WERI-Rb-1 (cell line): ENCODE measurements at regions not wholly inside any gene's neighbourhood (a gene's known extent, or its start where the extent isn't known, plus 50 kb on each side); places are given as distances from the start of the nearest gene placed in this dataset.

Source experiments
- DNase-seq: peaks from one replicate; pipeline ENCODE4 v3.0.0-alpha.2; 2020
- H3K27ac ChIP-seq: fragments of 250-450 bp; sonication (Bioruptor Pico); 2 replicates; pipeline ENCODE4 v1.5.1; 2020; ENCODE audit warnings: mild to moderate bottlenecking, moderate library complexity
- H3K27me3 ChIP-seq: fragments of 250-450 bp; sonication (Bioruptor Pico); 2 replicates; pipeline ENCODE4 v1.5.1; 2021; ENCODE audit warnings: mild to moderate bottlenecking, low read depth, moderate library complexity; ENCODE audit not compliant: insufficient read depth, severe bottlenecking
- H3K36me3 ChIP-seq: fragments of 250-450 bp; sonication (Bioruptor Pico); 2 replicates; pipeline ENCODE4 v1.5.1; 2020; ENCODE audit warnings: mild to moderate bottlenecking, moderate library complexity
- H3K4me3 ChIP-seq: 2 replicates; pipeline ENCODE4 v1.5.1; 2011; ENCODE audit warnings: low read depth, mild to moderate bottlenecking, control low read depth, low read length
- H3K9me3 ChIP-seq: fragments of 250-450 bp; sonication (Bioruptor Pico); 2 replicates; pipeline ENCODE4 v1.5.1; 2021; ENCODE audit warnings: mild to moderate bottlenecking, moderate library complexity; ENCODE audit not compliant: severe bottlenecking
- CTCF ChIP-seq: IDR thresholded peaks from 2 replicates; pipeline ENCODE4 v1.5.1; 2011; ENCODE audit warnings: low read depth, mild to moderate bottlenecking, control low read depth, inconsistent platforms, low read length

- no peak overlapping the region for H3K4me3 ChIP-seq
- H3K27ac ChIP-seq = no peak overlapping the region
- peaks cover 65% of the 10 kb centered on the region for H3K27me3 ChIP-seq
- no peak for DNase-seq
- H3K36me3 ChIP-seq = no peaks in the 10 kb centered on the region
- no peak for TF ChIP-seq CTCF
- peaks cover 4% of the 10 kb centered on the region for H3K9me3 ChIP-seq
Observed at GRCh38 chrX:794311-794710, 163.7 kb downstream of the SHOX start.

- Histone ChIP-seq H3K27me3 (peaks cover 72% of the 10 kb centered on the region), H3K36me3 (no peaks in the 10 kb centered on the region), H3K4me3 (no peak overlapping the region), H3K9me3 (peaks cover 4% of the 10 kb centered on the region), H3K27ac (no peak overlapping the region)
- no peak for DNase-seq
- TF ChIP-seq CTCF = no peak
Observed at GRCh38 chrX:793216-793770, 162.7 kb downstream of the SHOX start.

GRCh38 chrX:791479-792034, 161.0 kb downstream of the SHOX start:
- no peak for DNase-seq
- no peak overlapping the region for H3K4me3 ChIP-seq
- peaks cover 81% of the 10 kb centered on the region for H3K27me3 ChIP-seq
- TF ChIP-seq CTCF = no peak
- H3K36me3 ChIP-seq = no peaks in the 10 kb centered on the region
- no peak overlapping the region for H3K27ac ChIP-seq
- H3K9me3 ChIP-seq = peaks cover 4% of the 10 kb centered on the region

- Histone ChIP-seq H3K27ac (no peak overlapping the region), H3K36me3 (no peaks in the 10 kb centered on the region), H3K9me3 (peaks cover 4% of the 10 kb centered on the region), H3K4me3 (no peak overlapping the region), H3K27me3 (peaks cover 79% of the 10 kb centered on the region)
- no peak for DNase-seq
- TF ChIP-seq CTCF = no peak
Observed at GRCh38 chrX:790783-791360, 160.3 kb downstream of the SHOX start.

- TF ChIP-seq CTCF = no peak
- no peak for DNase-seq
- no peaks in the 10 kb centered on the region for H3K36me3 ChIP-seq
- no peak overlapping the region for H3K4me3 ChIP-seq
- peaks cover 77% of the 10 kb centered on the region for H3K27me3 ChIP-seq
- H3K9me3 ChIP-seq = peaks cover 4% of the 10 kb centered on the region
- no peak overlapping the region for H3K27ac ChIP-seq
Observed at GRCh38 chrX:790041-790506, 159.5 kb downstream of the SHOX start.
